ENCODE measurements at regions not wholly inside any gene's neighbourhood (a gene's known extent, or its start where the extent isn't known, plus 50 kb on each side); places are given as distances from the start of the nearest gene placed in this dataset.

DNA sequence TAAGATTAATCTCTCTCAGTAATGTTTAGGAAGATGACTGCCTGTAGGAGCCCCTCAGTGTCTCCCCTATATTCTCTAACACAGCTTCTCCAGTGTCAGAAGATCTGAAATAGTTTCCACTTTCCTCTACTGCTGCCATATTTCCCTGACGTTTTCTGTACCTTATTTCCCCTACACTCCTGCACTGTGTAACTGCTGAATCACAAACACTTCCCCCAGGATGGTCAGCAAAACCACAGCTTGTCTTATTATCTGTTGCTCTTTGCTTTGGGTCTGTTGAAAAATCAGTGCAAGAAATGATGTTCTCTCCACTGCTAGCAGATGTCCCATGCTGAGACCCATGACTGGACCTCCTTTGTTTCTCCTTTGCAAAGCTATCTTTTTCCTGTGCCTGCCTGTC is 441.7 kb downstream of the EPHA4 start:
- Histone ChIP-seq H3K27ac (no peak overlapping the region), H3K4me3 (no peak overlapping the region)

DNA sequence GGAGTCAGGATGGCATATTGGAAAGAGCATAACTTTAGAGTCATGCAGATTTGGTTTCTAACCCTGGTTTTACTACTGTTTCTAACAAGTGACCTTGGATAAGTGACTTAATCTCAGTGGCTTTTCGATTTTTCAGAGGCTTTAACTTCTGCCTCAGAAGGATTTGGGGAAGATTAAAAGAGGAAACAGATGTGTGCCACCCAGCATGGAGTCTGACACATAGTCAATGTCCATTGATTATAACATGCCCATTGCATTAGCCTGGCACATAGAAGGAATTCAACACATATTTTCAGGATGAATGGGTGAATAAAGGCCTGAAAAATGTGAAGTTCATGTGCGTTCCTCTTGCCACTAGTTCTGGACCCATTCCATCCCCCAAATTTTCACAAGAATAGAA is 438.2 kb downstream of the EPHA4 start:
- no peak overlapping the region for H3K4me3 ChIP-seq
- no peak overlapping the region for H3K27ac ChIP-seq

DNA sequence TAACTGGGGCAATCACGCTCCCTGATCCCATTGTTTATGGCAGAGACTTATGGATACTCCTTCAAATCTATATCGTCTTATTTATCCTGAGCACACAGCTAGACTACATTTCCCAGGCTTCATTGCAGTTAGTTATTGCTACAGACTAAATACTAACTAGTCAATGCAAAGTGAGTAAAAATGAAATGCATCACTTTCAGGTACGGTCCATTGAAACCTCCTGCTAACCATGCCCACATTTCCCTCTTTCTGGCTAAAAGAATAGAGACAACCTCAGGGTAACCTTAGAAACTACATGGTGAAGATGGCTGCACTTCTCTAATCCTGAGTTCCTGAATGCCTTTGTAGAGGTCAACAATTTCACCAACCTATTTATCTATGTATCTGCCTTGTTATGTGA is 437.4 kb downstream of the EPHA4 start:
- Histone ChIP-seq H3K27ac (no peak overlapping the region), H3K4me3 (no peak overlapping the region)

DNA sequence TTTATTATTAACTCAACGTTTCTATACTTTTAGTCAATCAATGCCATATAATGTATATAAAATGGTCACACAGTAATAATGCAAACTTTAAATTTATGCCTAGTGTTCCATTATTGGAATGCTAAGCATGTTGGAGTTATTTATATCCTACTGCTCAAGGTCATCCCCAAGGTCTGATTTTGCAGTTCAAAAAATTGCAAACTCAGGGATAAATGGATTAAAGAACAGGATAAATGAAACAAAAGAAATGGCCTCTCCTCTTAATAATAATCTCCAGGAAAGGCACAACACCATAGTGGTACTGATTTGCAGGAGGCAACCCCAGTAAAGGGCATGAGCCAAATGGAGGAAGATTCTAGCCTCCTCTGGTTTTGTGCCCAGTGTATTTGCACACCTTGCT is 436.4 kb downstream of the EPHA4 start:
- no peak overlapping the region for H3K4me3 ChIP-seq
- no peak overlapping the region for H3K27ac ChIP-seq

DNA sequence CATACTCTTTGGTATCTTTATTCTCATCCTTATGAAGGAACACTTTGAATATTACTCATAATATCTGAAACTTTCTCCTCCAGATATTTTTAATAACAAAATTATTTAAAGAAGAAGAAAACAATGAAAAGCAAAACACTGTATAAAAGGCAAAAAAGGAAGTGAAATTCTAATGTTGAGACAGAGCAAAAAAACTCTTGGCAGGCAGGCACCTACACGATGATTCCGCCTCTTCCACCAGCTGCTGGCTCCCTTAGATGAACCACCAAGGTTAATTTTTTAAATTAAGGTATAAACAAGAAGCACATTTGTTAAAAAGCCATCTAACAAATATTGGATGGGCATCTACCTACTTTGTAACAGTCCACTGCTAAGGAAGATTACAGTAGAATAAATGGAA is 434.7 kb downstream of the EPHA4 start:
- Histone ChIP-seq H3K4me3 (no peak overlapping the region), H3K27ac (no peak overlapping the region)

DNA sequence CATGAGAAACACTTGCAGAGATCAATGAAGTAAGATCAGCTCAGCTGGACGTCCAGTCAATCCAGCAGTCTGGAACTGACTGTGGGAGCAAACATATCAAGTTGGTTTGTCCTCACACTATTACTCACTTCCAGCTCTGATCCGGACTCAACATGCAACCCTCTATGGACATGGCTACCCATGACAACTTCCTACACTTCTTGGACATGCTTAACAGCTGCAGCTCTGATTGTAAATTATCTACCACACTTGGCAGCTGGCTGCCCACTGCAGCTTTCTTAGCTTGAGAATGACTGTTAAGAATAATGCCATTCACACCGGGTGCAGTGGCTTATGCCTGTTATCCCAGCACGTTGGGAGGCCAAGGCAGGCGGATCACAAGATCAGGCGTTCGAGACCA is 429.8 kb downstream of the EPHA4 start:
- H3K27ac ChIP-seq: no peak overlapping the region
- no peak overlapping the region for H3K4me3 ChIP-seq

DNA sequence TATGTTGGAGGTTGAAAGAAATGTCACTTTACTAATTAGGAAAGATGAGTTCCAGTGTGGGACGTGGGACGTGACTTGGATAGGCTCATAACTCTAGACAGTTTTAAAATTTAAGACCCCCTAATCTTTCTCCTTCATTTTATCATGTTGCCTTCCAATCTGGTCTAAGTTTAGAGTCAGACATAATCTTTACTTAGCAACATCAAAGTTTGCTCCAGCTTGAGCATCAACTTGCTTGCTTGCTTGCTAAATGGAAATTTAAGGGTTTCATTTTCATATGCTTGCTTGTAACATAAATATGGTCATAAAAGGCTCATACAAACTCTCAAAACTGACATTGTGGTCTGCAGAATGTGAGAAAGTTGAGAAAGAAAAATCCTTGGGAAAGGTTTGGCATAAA is 428.9 kb downstream of the EPHA4 start:
- H3K27ac ChIP-seq: no peak overlapping the region
- no peak overlapping the region for H3K4me3 ChIP-seq

DNA sequence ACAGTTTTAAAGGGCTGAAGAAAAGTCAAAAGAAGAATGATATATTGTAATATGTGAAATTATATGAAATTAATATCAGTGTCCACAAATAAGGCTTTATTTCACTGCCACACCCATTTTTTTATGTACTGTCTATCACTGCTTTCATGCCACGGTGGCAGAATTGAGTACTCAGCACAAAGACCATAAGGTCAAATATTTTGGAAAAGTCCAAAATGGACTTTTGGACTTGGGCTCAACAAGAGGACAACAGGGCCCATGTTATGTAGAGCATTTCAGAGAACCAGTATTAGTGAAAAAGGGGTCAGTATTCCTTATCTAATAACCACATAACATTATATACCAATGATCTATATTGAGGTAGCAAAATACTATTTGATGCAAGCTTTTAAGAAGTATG is 427.2 kb downstream of the EPHA4 start:
- Histone ChIP-seq H3K4me3 (no peak overlapping the region), H3K27ac (no peak overlapping the region)

DNA sequence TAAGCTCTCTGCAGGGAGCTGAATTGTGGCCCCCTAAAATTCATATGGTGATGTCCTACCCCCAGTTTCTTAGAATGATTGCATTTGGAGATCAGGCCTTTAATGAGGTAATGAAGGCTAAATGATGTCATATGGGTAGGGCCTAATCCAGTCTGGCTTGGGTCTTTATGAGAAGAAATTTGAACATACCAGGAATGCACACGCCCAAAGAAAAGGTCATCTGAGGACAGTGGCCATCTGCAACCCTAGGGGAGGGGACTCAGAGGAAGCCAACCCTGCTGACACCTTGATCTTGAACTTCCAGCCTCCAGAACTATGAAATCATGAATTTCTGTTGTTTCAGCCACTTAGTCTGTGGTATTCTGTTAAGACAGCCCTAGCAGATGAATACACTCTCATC is 426.7 kb downstream of the EPHA4 start:
- H3K27ac ChIP-seq: no peak overlapping the region
- H3K4me3 ChIP-seq: no peak overlapping the region

DNA sequence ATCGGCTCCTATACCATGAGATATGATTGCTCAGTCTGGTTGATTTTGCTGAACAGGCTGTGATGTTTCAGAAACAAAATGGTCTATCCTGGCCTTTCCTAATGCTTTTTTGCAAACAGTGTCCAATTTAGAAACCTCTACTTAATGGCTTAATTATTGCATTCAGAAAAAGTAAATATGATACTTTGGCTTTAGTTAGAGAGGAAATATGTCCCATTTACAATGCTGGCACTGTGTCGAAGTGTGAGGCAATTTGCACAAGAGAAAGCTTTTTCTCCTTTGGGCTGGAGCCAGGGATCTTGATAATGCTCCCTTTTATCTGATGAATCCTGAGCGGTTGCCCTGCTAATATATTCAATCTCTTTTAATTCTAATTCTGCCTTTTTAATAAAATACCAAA is 418.9 kb downstream of the EPHA4 start:
- no peak overlapping the region for H3K4me3 ChIP-seq
- no peak overlapping the region for H3K27ac ChIP-seq

DNA sequence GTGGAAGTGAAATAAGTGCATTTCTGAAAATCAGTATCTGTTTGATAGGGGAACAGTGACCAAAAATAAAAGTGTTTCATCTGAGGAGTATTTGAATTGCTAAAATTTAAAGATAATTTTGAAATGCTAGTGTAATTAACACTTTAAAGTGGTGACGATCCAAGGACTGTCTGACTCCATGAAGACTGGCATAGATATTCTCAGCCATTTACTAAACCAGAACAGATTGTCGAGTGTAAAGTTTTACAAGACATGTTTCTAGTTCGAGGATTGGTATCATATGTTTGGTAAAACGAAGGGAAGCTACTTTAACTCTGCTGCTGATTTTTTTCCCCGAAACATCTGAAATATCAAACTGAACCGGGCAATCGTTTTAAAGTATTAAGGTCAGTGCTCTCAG is 417.9 kb downstream of the EPHA4 start:
- H3K4me3 ChIP-seq: no peak overlapping the region

DNA sequence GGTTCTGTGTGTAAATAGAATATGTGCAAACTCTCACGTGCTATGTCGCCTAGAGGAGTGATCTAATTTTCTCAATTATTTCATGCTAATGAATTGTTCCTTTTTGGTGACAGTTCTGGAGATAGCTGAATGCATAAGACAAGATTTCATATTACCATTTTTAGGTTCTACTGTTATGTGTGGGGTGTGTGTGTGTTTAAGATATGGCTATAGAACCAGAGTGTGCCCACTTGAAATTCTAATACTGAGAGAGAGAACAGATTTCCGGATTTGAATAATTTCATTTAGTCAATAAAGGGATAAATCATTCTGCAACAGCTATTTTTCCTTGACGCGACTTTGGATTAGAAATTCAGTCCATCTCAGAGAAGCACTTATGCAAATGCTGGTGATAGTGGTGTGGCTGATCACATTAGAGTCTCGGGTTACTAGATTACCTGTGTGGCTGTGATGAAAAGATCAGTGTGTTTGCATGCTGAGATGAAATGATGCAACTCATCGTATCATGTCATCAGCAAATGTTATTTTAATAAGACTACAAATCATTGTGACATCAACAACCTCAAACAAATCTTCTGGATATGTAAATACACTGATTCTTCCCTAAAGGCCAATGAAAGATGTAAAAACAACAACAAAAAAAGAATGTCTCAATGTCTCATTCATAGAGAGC is 415.9 kb downstream of the EPHA4 start:
- Histone ChIP-seq H3K4me3 (no peak overlapping the region), H3K27ac (no peak overlapping the region)

More for the DNA sequence above, 417.9 kb downstream of the EPHA4 start:
- H3K27ac ChIP-seq: no peak overlapping the region

DNA sequence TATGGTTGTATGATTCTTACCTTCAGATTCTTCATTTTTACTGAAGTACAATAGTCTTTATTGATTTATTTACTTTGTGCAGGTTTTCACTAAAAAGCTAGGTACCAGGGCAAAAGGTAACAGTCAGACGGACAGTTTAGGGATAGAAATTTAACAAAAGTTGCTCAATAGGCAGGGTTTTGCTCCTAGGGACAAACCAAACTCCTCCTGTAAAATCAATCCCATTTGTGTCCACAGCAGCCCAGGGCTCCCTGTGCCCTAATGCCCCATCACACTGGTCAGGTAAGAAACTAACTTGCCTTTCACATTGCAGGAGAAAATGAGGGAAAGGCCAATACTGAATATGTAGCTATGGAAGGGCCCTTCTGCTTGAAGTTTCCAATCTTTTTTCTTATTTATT is 410.9 kb downstream of the EPHA4 start:
- H3K27ac ChIP-seq: no peak overlapping the region
- H3K4me3 ChIP-seq: no peak overlapping the region

DNA sequence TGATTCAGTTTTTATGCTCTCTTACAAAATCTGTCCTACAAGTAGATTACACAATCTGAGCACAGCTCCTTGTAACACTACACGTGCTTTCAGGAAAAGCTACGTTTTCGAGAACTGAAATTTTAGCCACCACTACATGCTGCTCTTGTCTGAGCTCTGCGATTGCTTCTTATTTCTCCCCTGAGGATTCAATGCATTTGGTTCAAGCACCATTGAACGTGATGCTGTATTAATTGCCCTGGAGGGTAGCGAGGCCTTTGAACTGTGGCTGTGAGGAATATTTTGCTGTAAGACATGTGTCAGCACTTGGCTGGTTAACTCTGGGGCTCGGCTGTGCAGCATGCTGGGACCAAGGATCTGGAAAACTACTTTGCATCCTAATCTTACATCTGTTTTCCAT is 405.8 kb downstream of the EPHA4 start:
- Histone ChIP-seq H3K27ac (no peak overlapping the region), H3K4me3 (no peak overlapping the region)

DNA sequence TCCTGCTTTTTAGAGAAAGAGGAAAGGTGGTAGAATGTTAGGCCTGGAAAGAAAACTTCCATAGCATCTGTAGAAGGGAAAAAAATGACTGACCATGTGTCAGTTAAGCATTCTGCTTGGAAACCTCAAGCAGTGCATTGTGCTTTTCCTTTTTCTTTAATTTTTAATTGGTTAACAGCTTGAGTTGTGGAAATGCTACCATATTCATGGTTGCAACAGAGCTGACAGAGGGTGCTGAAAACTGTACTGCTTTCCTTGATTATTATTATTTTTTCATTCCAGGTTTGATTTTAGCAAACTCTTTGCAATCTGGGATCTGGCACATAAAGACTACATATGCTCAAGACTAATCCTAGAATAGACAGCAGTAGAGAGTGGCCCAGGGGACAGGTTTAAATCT is 404.5 kb downstream of the EPHA4 start:
- Histone ChIP-seq H3K4me3 (no peak overlapping the region), H3K27ac (no peak overlapping the region)

DNA sequence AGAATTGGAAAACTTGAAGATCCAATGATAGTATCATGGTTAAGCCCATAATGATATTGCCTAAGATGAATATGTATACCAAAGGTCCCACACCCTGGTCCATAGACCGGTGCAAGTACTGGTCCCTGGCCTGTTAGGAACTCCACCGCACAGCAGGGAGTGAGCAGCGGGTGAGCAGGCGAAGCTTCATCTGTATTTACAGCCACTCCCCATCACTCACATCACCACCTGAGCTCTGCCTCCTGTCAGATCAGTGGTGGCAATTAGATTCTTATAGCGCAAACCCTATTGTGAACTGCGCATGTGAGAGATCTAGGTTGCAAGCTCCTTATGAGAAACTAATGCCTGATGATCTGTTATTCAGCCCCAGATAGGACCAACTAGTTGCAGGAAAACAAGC is 402.4 kb downstream of the EPHA4 start:
- no peak overlapping the region for H3K27ac ChIP-seq

DNA sequence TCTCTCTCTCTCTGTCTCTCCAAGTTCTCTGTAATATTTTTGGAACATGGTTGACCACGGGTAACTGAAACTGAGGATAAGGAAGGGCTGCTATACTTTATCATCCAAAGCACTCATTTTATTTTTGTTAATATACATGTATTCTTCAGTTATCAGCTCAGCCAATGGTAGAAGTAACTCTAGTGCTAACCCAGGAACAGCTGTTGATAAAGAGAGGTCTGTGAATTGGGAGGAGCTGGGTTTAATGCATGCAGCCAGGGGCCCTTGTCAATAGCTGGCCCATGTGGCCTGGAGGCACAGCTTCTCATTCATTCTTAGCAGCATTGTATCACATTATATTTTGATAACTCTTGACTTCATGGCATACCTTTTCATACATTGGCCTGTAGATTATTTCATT is 401.6 kb downstream of the EPHA4 start:
- Histone ChIP-seq H3K4me3 (no peak overlapping the region), H3K27ac (no peak overlapping the region)

More for the DNA sequence above, 402.4 kb downstream of the EPHA4 start:
- no peak overlapping the region for H3K4me3 ChIP-seq

DNA sequence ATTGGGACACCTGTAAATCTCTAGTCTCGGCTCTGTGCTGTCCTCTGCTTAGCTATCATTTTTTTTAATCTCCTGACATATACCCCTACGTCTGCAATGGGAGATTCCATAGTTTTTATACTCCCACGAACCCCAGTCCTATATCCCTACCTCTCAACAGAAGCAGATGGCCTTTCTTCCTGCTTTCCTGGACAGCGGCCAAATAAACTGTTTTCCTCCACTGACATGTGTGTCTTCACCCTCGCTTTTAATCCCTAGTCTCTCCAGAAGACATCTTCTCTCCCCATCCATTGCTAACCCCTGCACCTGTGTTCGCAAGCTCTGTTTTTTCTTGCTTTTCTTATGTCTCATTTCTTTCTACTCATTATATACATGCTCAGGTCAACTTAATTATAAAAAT is 395.4 kb downstream of the EPHA4 start:
- Histone ChIP-seq H3K27ac (no peak overlapping the region), H3K4me3 (no peak overlapping the region)

DNA sequence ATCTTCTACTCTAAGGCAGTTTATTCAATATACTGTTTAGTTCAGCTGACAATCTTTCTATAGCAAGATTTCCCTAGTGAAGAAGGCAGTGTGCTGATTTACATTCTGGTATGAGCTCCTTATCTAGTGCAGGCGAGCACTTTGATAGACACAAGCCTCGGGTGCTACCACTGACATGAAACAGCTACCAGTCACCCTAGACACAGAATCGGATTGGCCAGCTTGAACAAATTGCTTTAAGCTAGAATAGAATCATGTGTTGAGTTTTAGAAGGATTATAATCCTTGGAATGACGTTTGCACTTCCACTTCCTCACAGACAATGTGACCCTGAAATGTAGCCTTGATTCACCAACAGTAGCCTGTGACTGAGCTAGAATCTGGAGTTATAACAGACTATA is 394.0 kb downstream of the EPHA4 start:
- Histone ChIP-seq H3K4me3 (no peak overlapping the region), H3K27ac (no peak overlapping the region)

DNA sequence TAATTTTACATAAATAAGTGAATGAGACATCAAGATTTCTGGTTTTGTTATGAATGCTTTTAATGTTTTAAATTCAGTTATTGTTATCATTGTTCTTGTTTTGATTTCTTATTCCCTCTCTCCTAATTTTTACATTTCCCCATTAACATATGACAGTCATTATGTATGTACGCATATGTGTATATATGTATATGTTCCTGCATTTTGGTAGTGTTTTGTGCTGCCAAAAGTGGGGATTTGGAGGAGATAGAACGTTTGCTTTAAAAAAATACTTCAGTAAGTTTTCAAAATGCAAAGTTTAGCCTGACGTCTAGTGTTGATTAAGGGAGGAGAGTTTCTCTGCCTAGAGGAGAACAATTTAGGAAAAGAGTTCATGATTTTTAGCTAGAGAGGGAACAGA is 385.2 kb downstream of the EPHA4 start:
- Histone ChIP-seq H3K27ac (no peak overlapping the region), H3K4me3 (no peak overlapping the region)

DNA sequence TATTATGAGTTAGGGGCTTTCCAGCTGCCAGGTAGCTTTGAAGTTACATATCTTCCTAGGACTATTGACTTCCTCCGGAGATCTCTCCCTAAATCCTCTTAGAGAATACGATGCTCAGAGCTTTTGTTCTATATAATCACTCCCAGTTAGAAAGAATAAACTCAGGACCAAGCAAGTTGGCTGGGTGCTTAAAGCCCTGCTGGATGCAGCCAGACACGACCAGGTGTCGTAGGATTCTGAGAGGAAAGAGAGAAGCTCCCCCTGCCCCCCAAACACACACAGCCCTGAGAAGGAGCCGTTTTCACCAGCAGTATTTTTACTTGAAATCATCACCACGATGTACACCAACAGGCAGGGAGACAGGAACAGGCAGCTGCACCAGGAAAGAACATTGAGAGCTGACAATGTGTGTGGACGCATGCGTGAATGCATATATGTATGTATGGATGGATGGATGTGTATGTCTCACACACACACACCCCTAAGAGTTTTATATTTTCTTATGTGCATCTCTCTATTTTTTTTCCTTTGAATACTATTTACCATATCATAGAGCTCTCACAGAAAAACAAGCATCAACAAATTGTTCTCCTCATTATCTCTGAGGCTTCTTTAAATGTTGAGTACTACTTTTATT is 382.6 kb downstream of the EPHA4 start:
- no peak overlapping the region for H3K27ac ChIP-seq

DNA sequence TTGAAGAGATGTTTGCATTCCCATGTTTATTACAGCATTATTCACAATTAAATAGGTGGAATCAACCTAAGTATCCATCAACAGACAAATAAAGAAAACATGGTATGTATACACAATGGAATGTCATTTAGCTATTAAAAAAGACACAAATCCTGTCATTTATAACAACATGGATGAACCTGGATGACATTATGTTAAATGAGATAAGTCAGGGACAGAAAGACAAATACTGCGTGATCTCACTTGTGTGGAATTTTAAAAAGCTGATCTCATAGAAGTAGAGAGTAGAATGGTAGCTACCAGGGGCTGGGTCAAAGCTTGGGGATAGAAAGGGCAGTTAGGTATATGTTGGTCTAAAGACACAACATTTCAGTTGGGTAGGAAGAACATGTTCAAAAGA is 376.3 kb downstream of the EPHA4 start:
- no peak overlapping the region for H3K27ac ChIP-seq
- no peak overlapping the region for H3K4me3 ChIP-seq

More for the DNA sequence above, 382.6 kb downstream of the EPHA4 start:
- no peak overlapping the region for H3K4me3 ChIP-seq
